ENCODE measurements at regions not wholly inside any gene's neighbourhood (a gene's known extent, or its start where the extent isn't known, plus 50 kb on each side); places are given as distances from the start of the nearest gene placed in this dataset.

DNA sequence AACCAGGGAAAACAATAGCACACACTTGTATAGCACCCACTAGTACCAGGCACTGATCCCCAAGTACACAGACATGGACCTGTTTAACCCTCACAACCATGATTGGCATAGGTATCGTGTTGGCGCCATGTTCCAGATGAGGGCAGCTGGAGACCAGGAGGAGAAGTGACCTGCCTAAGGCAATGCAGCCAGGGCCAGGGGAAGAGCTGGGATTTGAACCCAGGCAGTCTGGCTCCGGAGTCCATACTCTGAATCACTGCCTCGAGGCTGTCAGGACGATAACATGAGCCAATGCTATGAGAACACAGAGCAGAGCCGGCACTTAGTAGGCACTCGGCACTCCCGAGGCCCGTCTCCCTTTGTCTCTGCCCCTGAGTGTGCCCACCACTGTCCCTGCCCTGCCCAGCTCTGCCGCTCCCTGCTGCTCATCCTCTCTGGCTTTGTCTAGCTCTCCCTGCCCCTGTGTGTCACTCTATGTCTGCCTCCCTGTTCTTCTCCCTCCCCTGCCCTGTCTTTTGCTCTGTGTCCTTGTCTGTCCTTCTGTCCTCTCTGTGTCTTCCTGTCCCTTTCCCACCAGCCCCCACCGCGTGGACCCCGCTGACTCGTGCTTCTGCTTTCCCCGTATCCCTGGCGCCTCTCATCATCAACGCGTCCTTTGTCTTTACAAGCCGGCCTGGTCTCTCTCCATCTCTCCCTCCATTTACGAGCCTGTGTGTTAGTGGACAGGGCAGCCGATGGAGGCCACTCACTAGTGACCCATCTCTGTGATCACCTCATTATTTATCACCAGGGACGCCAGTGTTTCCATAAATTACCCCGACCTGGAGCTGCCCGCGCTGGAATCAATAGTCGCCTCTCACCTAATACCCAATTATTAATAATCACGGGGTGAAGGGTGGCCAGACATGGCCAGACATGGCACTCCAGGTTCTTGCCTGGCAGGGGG is 99.4 kb upstream of the MVB12B start:
- DNase-seq: no peak

GRCh38 chr9:126228111-126228780 is 98.4 kb upstream of the MVB12B start:
- no peak for DNase-seq

DNA sequence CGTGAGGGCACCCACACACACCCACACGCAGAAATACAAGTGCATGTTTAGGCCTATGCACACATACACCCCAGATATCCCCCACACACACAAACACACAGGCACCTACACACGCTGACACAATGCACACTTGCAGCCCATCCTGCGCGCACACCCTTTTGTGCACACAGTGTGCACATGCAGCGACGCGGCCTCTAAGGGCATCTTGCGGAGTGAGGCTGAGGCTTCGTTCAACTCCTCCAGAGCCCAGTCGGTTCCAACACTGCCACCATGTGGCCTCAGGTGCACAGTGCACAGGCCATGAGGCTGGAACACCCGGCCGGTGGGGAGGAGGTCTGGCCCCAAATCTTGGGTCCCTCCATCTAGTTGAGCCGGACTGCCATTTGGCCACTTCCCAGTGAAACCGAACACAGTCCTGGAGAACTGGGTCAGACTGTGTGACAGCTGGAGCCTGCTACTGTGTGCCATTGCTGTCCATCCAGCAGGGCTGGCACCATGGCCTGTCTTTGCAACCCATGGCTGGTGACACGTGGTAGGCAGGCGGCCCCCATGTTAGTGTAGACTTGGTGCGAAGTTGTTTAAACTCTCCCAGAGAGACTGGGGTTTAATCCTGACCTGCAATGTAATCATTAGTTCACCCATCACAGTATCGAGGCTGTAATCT is 97.7 kb upstream of the MVB12B start:
- DNase-seq: peak; percentile 56

DNA sequence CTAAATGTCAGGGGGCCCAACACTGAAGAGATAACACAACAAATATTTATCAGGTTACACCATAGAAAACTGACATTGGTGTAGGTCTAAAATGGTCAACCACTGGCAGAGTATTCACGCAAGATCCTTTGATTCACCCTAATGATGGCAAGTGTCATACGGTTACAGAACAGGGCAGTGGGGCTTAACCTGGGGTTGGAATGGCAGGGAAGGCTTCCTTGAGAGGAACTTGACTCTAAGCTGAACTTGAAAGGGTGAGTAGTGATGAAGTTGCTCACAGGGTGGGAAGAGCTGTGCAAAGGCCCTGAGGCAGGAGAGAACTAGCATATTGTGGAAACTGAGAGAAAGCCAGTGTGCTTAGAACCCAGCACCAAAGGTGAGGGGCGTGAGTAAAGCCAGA is 97.1 kb upstream of the MVB12B start:
- DNase-seq: no peak

GRCh38 chr9:126230692-126231091 is 95.9 kb upstream of the MVB12B start:
- DNase-seq: no peak

GRCh38 chr9:126232461-126232860 is 94.2 kb upstream of the MVB12B start:
- no peak for DNase-seq

DNA sequence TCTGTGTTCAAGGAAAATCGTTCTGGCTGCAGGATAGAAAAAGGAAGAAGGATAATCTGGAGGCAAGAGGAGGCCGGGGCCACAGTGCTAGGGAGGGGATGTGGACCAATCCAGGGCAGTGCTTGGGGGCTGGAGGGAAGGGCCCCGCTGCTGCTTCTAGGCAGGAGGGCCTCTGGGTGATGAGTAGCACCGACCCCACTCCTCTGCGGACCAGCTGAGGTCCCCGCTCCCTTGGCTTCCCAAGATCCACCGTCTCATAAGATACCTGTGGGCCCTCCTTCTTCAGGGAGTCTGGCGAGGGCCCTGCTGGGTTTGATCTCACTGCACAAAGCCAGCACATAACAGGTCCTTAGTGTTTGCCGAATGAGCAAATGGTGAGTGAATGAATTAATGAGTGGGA is 93.5 kb upstream of the MVB12B start:
- no peak for DNase-seq

DNA sequence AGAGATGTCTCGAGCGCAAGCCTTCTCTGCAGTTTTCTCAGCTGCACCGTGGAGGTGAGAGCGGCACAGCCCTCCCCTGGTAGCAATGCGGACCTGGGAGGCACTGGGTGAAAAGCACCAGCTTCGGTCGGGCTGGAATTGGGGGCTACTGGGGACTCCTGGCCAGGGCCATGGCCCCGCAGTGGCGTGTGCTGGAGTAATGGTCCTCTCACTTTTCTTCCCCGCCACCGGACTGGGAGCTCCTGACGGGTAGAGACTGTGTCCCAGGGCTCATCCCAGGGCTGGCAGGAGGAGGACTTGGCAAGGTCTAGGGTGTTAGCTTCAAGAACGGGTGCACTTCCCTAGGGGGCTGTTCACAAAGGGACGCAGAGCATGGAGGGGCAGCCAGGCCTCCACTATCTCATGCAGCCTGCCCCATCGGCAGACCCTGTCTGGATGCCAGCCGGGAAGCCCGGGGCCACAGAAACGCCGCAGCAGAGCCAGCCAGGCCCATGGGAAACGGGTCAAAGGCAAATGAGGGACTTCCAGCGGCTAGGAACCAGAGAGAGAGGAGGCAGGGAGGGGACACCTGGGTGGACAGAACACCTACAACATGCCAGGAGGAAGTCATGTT is 92.6 kb upstream of the MVB12B start:
- no peak for DNase-seq

DNA sequence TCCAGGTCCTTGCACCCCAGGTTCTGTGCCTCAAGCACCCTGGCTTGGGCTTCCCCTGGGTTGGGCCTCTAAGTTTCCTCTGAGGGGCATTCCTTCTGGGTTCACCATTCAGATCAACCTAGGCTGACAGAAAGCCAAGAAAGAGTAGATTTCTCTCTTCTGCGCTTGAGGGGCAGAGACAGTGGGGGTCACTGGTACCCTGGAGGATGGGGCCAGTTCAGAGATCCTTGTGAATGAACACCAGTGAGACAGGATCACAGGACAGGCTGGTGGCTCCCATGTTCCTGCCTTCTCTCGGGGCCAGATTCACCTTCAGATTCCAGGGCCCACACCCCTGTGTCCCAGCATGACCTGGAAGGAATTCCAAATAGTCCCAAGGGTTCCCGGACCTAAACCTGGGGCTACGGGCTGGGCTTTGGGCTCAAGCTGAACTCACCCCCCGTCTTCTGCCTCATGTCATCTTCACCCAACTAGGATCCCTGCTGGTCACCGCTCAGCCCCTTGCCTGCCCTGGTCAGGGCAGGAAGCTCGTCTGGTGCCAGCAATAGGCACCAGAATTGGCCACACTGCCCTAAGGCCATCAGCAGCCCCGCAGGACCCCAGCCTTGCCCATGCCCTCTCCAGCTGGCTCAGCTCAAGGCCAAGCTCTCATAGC is 91.8 kb upstream of the MVB12B start:
- no peak for DNase-seq

DNA sequence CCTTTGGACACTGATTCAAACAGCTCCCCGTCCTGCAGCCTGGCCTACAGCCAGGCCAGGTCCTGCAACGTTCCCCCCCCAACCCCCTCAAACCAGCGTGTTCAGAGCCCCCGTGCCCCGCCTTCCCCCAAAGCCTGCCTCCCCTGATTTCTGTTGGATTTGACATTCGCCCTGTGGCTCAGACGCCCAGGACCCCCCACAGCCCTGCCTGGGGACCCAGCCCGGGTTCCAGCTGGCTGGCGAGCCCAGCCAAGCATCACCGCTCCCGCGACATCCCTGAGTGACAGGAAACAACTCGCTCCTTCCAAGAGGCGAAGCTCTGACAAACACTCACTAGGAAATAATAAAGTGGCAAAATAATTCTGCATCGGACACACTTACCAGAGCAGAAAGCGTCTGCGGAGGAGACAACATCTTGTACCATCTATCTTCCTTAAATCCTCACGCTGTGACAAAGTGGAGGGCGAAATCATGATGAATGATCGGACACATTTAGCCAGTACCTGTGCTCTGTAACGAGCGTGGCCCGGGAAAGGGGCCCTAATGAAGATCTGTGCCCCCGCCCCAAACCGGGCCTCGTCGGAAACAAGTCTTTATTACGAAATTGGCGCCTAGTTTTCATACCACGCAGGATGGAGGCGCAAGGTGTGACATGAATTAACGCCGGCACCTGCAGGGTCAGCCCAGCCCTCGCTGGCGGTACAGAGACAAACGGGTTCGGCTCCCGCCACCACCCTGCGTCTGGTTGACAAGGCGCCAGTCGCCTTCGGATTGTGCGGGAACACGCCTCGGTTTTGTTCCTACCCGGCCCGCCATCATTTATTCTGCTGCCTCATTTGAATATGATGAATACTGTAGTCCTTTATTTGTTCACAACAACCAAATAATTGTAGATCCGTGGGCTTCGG is 91.0 kb upstream of the MVB12B start:
- no peak for DNase-seq

- DNase-seq: no peak
These were observed 90.4 kb upstream of the MVB12B start for GRCh38 chr9:126236273-126236672.

DNA sequence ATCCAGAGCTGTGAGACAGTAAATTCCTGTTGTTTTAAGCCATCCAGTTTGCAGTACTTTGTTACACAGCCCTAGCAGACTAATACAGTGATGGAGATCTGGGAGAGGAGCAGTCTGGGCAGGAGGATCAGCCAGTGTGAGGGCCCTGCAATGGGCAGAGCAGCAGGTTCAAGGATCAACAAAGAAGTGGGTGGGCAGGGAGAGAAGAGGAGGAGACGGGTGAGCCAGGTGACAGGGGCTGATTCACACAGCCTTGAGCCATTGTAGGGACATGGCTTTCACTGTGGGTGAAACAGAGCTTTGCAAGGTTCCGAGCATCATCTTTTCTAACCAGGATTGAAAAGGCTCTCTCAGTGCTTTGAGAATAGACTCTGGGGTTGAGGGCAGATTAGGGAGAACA is 88.2 kb upstream of the MVB12B start:
- no peak for DNase-seq

- no peak for DNase-seq
These were observed 87.1 kb upstream of the MVB12B start for GRCh38 chr9:126239515-126239914.

GRCh38 chr9:126240835-126241234 is 85.8 kb upstream of the MVB12B start:
- DNase-seq: no peak

GRCh38 chr9:126248680-126249079 is 77.9 kb upstream of the MVB12B start:
- DNase-seq: no peak

DNA sequence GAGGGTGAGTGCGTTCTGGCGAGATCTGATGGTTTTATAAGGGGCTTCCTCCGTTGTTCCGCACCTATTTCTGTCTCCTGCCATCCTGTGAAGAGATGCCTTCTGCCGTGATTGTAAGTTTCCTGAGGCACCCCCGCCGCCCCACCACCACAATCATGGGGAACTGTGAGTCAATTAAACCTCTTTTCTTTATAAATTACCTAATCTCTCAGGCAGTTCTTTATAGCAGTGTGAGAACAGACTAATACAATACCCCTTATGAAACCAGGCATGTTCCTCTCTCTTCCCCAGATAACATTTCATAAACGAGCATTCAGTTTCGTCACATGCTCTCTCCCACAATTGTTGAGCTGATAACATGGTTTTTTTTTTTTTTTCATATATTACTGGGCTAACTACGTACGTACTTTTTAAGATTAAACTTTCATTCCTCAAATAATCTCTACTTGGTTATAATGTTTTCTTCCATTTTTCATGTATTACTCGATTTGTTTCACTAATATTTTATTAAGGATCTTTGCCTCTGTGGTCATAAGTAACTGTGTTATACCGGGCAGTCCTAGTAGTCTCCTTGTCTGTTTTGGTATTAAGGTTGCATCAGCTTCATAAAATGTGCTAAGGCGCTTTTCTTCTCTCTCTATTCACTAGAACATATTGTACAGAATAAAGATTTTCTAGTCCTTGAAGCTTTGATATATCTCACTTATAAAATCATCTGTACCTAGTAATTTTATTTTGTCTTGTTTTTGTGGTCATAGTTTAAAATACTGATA is 64.9 kb upstream of the MVB12B start:
- DNase-seq: peak; percentile 80

DNA sequence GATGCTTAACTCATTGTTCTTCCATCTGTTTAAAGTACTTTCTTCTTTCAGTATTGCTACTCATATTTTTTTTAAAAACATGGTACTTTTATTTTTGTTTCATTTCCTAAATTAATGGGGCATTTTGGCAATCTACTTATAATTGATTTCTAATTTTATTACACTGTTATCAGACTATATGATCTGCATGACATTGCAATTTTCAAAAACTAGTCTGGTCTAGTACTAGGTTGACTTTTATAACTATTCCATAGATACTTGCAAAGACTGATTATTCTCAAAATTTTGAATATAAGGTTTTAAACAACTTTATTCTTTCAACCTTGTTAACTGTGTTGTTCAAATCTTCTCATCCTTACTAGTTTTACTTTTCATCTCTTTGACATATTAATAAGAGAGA is 63.9 kb upstream of the MVB12B start:
- peak; percentile 17 for DNase-seq

- no peak for DNase-seq
These were observed 56.1 kb upstream of the MVB12B start for GRCh38 chr9:126270556-126270955.

- DNase-seq: no peak
These were observed 51.1 kb upstream of the MVB12B start for GRCh38 chr9:126275386-126276001.

GRCh38 chr9:126276056-126276728 is 50.4 kb upstream of the MVB12B start:
- DNase-seq: no peak

Data from OCI-M1 (cell line).